SU-DHL-6 (cell line): ENCODE measurements at regions not wholly inside any gene's neighbourhood (a gene's known extent, or its start where the extent isn't known, plus 50 kb on each side); places are given as distances from the start of the nearest gene placed in this dataset.

Experiments used
- H2AFZ ChIP-seq: fragments of 200-600 bp; sonication (generic); 2 replicates; pipeline ENCODE4 v1.6.1; 2014; ENCODE audit warnings: low read depth, mild to moderate bottlenecking, moderate library complexity, mixed read lengths, antibody characterized with exemption, low read length; ENCODE audit not compliant: severe bottlenecking
- H3F3A ChIP-seq: fragments of 200-600 bp; shearing (Covaris generic); 2 replicates; pipeline ENCODE4 v1.6.0; 2016; ENCODE audit warnings: antibody characterized with exemption, mild to moderate bottlenecking; ENCODE audit not compliant: insufficient read depth
- H3K27ac ChIP-seq: fragments of 200-600 bp; sonication (generic); 2 replicates; pipeline ENCODE4 v1.5.1; 2016; ENCODE audit warnings: low read depth, mild to moderate bottlenecking, low read length, moderate library complexity, mixed read lengths
- H3K27me3 ChIP-seq: fragments of 200-600 bp; sonication (generic), shearing (Covaris generic); 2 replicates; pipeline ENCODE4 v1.6.0; 2014; ENCODE audit warnings: mild to moderate bottlenecking, low read length
- H3K36me3 ChIP-seq: fragments of 200-600 bp; sonication (generic); 2 replicates; pipeline ENCODE4 v1.6.1; 2014; ENCODE audit warnings: mild to moderate bottlenecking, low read length, mixed read lengths
- H3K4me2 ChIP-seq: fragments of 300-600, 200-600 bp; shearing (Covaris generic), sonication (generic); 2 replicates; pipeline ENCODE4 v1.6.0; 2014; ENCODE audit warnings: low read length, low read depth, mild to moderate bottlenecking; ENCODE audit not compliant: poor library complexity, severe bottlenecking
- H3K4me3 ChIP-seq: fragments of 200-600 bp; sonication (generic); 2 replicates; pipeline ENCODE4 v1.5.1; 2014; ENCODE audit warnings: antibody characterized with exemption, low read length, mild to moderate bottlenecking, mixed read lengths; ENCODE audit not compliant: insufficient read depth, poor library complexity, severe bottlenecking
- H3K79me2 ChIP-seq: fragments of 200-600 bp; sonication (generic); 2 replicates; pipeline ENCODE4 v1.6.1; 2014; ENCODE audit warnings: mild to moderate bottlenecking, low read length, moderate library complexity; ENCODE audit not compliant: insufficient read depth
- H3K9ac ChIP-seq: fragments of 200-600 bp; sonication (generic); 2 replicates; pipeline ENCODE4 v1.7.0; 2014; ENCODE audit warnings: mild to moderate bottlenecking, low read length
- H3K9me2 ChIP-seq: fragments of 200-600 bp; sonication (generic); replicated peaks from 2 replicates; pipeline ENCODE4 v1.6.1; 2014; ENCODE audit warnings: low read length; ENCODE audit not compliant: insufficient read depth
- H3K9me3 ChIP-seq: fragments of 200-600 bp; sonication (generic); 2 replicates; pipeline ENCODE4 v1.6.1; 2014; ENCODE audit warnings: low read length, mixed read lengths; ENCODE audit not compliant: insufficient read depth
- H4K20me1 ChIP-seq: fragments of 200-600 bp; sonication (generic); 2 replicates; pipeline ENCODE4 v1.6.1; 2014; ENCODE audit warnings: low read depth, mild to moderate bottlenecking, antibody characterized with exemption, low read length, moderate library complexity, mixed read lengths
- CTCF ChIP-seq: fragments of 200-600 bp; sonication (generic); IDR thresholded peaks from one replicate; pipeline ENCODE4 v1.5.1; 2017; ENCODE audit warnings: antibody characterized with exemption, mild to moderate bottlenecking, low read length, moderate library complexity; ENCODE audit not compliant: insufficient read depth, poor library complexity, severe bottlenecking
- EZH2phosphoT487 ChIP-seq: fragments of 200-600 bp; sonication (generic), shearing (Covaris generic); conservative IDR thresholded peaks from 2 replicates; pipeline ENCODE4 v1.6.1; 2018; ENCODE audit warnings: mild to moderate bottlenecking, antibody characterized with exemption, low read length, moderate library complexity, mixed read lengths

- Histone ChIP-seq H3K27me3 (0 out of 2 replicates have a peak, but pooled peaks cover 2% of the 10 kb centered on the region), H3K4me2 (no peak overlapping the region), H2AFZ (no peak overlapping the region), H3K36me3 (no peaks in the 10 kb centered on the region), H3K27ac (no peak overlapping the region), H3K9ac (no peak overlapping the region), H3K4me3 (no peak overlapping the region), H3K9me2 (no peaks in the 10 kb centered on the region), H3K79me2 (no peaks in the 10 kb centered on the region), H3K9me3 (no peaks in the 10 kb centered on the region), H4K20me1 (no peaks in the 10 kb centered on the region), H3F3A (no peaks in the 10 kb centered on the region)
- TF ChIP-seq EZH2phosphoT487 (no peak), CTCF (no peak)
These were observed 238.1 kb upstream of the CDH5 start for GRCh38 chr16:66128371-66128770.

- H4K20me1 ChIP-seq, result no peaks in the 10 kb centered on the region
- no peak overlapping the region for H3K9ac ChIP-seq
- H3K9me2 ChIP-seq, result no peaks in the 10 kb centered on the region
- no peaks in the 10 kb centered on the region for H3F3A ChIP-seq
- H3K9me3 ChIP-seq, result no peaks in the 10 kb centered on the region
- no peak overlapping the region for H2AFZ ChIP-seq
- TF ChIP-seq EZH2phosphoT487 (no peak), CTCF (no peak)
- no peak overlapping the region for H3K27ac ChIP-seq
- H3K27me3 ChIP-seq, result 0 out of 2 replicates have a peak, but pooled peaks cover 2% of the 10 kb centered on the region
- no peaks in the 10 kb centered on the region for H3K79me2 ChIP-seq
- no peaks in the 10 kb centered on the region for H3K36me3 ChIP-seq
- H3K4me2 ChIP-seq, result no peak overlapping the region
- H3K4me3 ChIP-seq, result no peak overlapping the region
These were observed 238.8 kb upstream of the CDH5 start for GRCh38 chr16:66127459-66128370.

- no peak overlapping the region for H2AFZ ChIP-seq
- H3K9me2 ChIP-seq, result no peaks in the 10 kb centered on the region
- no peak overlapping the region for H3K9ac ChIP-seq
- H4K20me1 ChIP-seq, result no peaks in the 10 kb centered on the region
- no peak overlapping the region for H3K27ac ChIP-seq
- H3K4me3 ChIP-seq, result no peak overlapping the region
- no peaks in the 10 kb centered on the region for H3F3A ChIP-seq
- H3K9me3 ChIP-seq, result no peaks in the 10 kb centered on the region
- H3K4me2 ChIP-seq, result no peak overlapping the region
- no peaks in the 10 kb centered on the region for H3K36me3 ChIP-seq
- TF ChIP-seq EZH2phosphoT487 (no peak), CTCF (no peak)
- no peaks in the 10 kb centered on the region for H3K79me2 ChIP-seq
- no peaks in the 10 kb centered on the region for H3K27me3 ChIP-seq
These were observed 245.0 kb upstream of the CDH5 start for GRCh38 chr16:66121466-66121865.
